Amygdala (tissue), 56 donors: ENCODE measurements at regions not wholly inside any gene's neighbourhood (a gene's known extent, or its start where the extent isn't known, plus 50 kb on each side); places are given as distances from the start of the nearest gene placed in this dataset.
"Not testable (repeated sequence)": the region's sequence is repeated elsewhere in the genome, so short reads cannot be mapped to it uniquely, and the experiment has no call there.

Experiments
- DNase-seq, 56 donors: peaks; one replicate each; lab custom pipeline; 2025; lab: John Stamatoyannopoulos, UW

GRCh38 chr10:9957351-9957750 is 1060.3 kb upstream of the CELF2 start:
- DNase-seq: no peak

DNA sequence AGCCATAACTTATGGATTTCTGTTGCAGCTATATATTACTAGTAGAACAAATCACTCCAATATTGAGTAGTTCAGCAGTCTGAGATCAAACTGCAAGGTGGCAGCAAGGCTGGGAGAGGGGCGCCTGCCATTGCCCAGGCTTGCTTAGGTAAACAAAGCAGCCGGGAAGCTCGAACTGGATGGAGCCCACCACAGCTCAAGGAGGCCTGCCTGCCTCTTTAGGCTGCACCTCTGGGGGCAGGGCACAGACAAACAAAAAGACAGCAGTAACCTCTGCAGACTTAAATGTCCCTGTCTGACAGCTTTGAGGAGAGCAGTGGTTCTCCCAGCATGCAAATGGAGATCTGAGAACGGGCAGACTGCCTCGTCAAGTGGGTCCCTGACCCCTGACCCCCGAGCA is 1059.8 kb upstream of the CELF2 start:
- not testable (repeated sequence) for DNase-seq

DNA sequence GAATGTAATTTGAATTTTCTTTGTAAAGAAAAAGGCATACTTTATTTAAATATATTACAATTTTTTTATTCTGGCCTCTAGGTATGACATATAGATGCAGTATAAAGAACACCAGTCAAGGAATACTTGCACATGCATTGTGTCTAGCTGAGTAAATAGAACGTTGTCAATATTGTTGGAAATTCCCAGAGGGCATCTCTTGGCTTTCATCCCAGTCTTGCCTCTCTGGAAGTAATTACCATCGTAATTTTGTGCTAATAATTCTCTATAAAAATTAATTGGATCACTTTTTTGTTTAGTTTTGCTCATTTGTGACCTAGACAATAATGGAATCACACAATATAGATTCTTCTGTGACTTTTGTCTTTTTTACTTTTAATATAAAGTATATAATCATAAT is 1052.3 kb upstream of the CELF2 start:
- no peak for DNase-seq

DNA sequence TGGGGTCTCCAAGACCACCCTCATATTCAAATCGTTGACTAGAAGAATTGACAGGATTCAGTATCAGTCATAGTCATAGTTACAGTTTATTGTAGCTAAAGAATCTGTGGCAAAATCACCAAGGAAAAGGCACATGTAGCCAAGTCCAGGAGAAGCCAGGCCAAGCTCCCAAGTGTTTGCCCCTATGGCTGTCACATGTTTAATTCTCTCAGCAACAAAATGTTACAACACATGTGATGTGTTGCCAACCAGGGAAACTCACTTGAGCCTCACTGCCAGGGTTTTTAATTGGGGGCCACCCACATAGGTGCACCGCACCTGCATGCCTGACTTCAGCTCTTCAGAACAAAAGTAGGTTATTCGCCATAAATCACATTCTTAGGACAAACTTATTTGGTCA is 1030.9 kb upstream of the CELF2 start:
- no peak for DNase-seq

GRCh38 chr10:9987197-9987596 is 1030.5 kb upstream of the CELF2 start:
- no peak for DNase-seq

DNA sequence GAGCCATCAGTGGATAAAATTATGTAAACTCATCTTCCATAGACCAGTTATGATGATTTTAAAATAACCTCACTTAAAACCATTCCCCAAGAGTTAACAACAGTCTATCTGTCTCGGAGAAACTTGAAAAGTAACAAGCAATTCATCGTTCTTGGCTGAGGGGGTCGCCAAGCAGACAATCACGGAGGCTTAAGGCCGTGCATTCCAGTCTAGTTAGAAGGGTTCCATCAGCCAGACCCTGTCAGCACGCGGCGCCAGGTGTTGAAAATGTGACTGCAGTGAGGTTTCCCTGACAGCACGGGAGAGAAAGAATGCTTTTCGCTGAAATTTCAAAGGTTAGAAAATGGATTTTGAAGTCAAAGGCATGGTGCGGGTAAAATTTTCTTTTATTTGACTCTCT is 1025.0 kb upstream of the CELF2 start:
- DNase-seq: no peak

DNA sequence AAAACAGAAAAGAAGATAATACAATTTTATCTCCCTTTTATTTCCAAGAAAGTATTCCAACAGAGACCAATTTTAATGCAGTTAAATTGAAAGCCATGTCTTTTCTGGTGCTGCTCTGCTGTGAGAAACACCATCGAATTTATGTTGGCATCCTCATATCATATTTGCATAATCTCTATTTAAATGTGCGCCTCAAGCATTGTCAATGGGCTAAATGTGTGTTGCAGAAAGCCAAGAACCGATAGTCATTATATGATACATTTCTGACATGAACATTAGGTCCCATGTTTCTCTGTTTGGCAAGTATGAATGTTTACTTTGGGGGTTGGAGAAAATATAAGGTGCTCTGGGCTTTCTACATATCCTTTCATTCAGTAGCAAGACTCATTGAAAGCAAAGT is 1023.5 kb upstream of the CELF2 start:
- no peak for DNase-seq

DNA sequence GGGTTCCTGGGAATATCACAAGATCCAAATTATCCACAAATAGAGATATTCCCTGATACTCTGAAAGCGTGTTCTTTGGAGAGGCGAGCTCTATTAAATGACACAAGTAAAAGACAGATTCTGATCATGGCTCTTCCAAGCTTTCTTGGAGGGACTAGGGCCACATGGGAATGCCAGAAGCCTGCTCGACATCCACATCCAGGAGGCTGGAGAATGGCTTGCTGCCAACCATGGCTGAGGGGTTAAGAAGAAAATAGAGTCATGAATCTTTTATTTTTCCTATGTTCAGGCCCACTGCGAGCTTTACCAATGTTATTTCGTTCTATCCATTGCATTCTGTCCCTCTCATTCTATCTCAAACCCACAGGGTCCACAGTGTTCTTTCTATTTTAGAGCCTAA is 1018.0 kb upstream of the CELF2 start:
- DNase-seq: no peak

DNA sequence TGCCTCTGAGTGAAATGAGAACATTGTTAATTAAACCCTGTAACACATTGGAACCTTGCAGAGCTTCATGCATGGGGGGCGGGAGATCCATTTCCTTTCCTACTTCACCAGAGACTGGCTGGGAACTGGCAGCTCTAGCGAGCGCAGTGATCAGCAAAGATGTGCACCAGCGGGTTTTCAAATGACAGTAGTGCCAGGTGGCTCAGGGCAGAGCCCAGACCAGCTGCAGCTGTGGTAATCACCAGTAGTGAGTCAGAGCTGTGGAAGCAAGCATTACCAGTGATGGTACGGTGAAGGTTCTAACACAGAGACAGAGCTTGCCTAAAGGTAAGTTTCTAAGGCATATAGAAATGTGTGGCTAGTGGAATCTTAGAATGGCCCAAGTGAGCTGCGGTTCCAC is 1009.7 kb upstream of the CELF2 start:
- no peak for DNase-seq

GRCh38 chr10:10010397-10010796 is 1007.3 kb upstream of the CELF2 start:
- DNase-seq: no peak

GRCh38 chr10:10014846-10015245 is 1002.8 kb upstream of the CELF2 start:
- no peak for DNase-seq

GRCh38 chr10:10017716-10018115 is 1000.0 kb upstream of the CELF2 start:
- no peak for DNase-seq

- DNase-seq: no peak
These were observed 996.7 kb upstream of the CELF2 start for GRCh38 chr10:10020945-10021344.

DNA sequence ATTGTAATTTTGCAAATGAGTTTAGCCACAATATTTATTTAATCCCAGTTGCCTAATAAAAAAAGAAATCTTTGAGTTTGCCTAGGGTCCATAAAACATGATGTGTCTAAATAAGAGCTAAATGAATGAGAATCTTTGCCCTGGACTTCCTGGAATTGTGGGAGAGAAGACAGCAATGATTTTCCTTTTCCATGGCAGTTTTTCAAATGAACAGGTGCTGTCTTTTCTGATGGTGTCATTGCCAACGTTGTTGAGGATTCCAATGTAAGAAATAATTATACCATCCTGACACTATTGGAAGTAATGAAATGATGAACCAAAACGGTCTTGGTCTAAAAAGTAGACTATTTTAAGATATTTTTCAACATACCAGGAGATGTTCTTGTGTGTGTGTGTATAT is 984.7 kb upstream of the CELF2 start:
- no peak for DNase-seq

DNA sequence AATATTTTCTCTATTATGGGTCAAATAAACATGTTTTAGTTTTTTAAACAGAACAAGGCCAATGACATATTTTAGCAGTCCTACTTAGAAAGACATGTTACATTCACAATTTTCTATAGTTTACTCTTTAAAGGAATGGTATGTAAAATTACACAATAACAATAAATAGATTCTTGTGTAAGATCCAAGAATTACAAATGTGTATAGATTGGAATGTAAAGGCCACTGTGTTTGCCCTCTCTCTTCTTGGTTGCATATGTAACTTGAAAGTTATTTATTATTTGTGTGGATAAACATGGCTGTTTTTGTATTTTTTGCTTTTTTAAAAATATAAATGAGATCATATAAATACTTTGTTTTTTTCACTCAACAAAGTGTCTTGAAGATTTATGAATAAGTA is 979.3 kb upstream of the CELF2 start:
- DNase-seq: no peak

GRCh38 chr10:10039595-10039994 is 978.1 kb upstream of the CELF2 start:
- no peak for DNase-seq

DNA sequence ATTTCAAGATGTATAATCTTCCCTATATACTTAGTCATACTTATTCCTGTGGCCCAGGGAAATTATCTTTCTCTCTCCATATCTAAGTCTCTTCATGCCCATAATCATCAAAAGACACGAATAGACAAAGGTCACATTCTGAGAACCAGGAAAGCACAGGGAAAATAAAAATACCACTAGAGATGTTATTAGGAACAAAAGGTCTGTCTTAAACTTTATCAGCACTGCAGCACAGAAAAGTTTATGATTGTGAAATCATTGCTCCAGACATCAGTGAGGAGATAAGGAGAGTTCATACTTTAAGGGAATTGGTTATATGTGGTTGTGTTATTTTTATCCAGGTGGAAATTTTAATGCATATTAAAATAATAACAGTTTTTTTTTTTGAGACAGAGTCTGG is 974.6 kb upstream of the CELF2 start:
- no peak for DNase-seq

DNA sequence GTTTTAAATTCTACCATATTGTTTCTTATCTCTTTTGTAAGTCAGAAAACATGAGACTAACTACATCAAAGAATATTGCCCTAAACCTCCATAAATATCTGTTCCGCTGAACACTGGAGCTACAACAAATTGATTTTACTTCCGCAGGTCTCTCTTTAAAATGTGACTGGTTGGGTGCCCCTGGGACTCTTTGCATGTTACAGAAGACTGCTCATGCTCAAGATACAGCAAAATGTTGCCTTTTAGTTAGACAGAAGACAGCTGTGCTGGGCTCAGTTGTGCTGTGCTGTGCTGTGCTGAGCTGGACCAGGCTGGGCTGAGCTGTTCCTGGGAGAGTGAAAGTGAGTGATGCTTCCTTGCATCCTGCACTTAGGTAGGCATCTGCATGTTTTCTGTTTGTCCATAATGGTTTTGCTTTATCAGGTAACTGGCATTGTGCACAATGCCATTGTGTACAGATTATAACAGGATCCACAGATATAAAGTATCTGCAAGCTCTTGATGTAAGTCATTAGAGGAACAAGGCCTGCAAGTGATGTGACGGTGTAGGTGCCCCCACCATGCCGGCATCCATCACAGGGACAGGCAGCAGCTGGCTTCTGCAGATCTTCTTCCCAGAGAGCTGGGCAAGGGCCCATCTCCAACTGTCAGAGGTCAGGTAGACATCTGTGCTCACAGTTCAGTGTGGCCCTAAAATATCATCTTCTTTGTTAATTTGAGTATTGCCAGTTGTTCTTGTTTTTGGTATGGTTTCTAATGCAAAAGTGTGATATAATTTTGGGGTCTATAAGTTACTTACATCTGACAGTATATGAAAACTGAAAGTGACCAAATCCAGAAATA is 972.5 kb upstream of the CELF2 start:
- no peak for DNase-seq

GRCh38 chr10:10045765-10046028 is 972.0 kb upstream of the CELF2 start:
- DNase-seq: no peak

GRCh38 chr10:10047426-10047825 is 970.2 kb upstream of the CELF2 start:
- no peak for DNase-seq

GRCh38 chr10:10053051-10053450 is 964.6 kb upstream of the CELF2 start:
- DNase-seq: no peak

DNA sequence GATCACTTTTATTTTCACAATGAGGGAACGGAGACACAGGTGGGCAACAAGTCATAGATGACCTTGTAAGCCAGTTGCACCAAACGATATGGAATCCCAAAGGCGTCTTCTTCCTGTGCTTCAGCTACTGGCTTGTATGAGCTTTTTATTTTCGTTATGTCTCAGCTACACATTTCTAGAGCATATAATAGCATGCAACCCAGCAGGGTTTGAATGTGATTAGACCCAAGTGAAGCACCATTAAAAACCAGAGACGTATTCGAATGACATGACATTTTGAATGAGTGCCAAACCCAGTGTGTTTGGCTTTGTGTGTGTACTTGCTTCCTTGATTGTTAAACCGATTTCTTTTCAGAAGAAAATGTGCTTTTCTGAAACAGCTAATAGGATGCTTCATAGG is 963.2 kb upstream of the CELF2 start:
- no peak for DNase-seq
